T-helper 2 cell treated with Interferon-gamma antibody and Interleukin-4, amounts not matched to agents 5 μg/mL and 100 μg/mL, for 36 hours (primary cell): ENCODE measurements at regions not wholly inside any gene's neighbourhood (a gene's known extent, or its start where the extent isn't known, plus 50 kb on each side); places are given as distances from the start of the nearest gene placed in this dataset.

Experiments used
- DNase-seq: peaks from one replicate; pipeline ENCODE4 v3.0.0; 2021; ENCODE audit warnings: low spot score
- H3K27ac Mint-ChIP-seq: one replicate; pipeline ENCODE4 v1.8.0; 2021; ENCODE audit warnings: mild to moderate bottlenecking, mixed read lengths
- H3K27me3 Mint-ChIP-seq: one replicate; pipeline ENCODE4 v1.8.0; 2021; ENCODE audit warnings: low read depth, mixed read lengths
- H3K36me3 Mint-ChIP-seq: one replicate; pipeline ENCODE4 v1.8.0; 2021; ENCODE audit warnings: low read depth, mixed read lengths
- H3K4me1 Mint-ChIP-seq: one replicate; pipeline ENCODE4 v1.8.0; 2021; ENCODE audit warnings: low read depth, mixed read lengths
- H3K4me3 Mint-ChIP-seq: one replicate; pipeline ENCODE4 v1.8.0; 2022; ENCODE audit warnings: mild to moderate bottlenecking, moderate library complexity, mixed read lengths
- H3K9me3 Mint-ChIP-seq: one replicate; pipeline ENCODE4 v1.8.0; 2021; ENCODE audit warnings: mixed read lengths

DNA sequence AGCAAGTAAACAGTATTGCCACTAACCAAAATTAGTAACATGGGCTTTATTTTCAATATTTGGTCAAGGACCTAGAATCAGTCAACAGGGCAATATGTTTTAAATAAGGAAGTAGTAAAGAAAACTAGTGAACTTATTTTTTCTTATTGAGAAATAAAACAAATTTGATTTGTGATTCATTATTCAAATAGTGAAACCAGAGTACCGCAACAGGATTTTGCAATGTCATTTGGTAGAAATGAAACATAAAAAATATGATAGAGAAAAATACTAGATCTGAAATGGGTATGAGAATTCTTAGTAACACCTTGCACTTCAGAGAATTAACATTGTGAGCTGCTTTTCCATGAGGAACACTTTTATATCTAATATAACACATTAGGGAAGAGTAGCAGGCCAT is 291.8 kb upstream of the GBE1 start:
- H3K9me3 Mint-ChIP-seq = no peaks in the 10 kb centered on the region
- H3K27ac Mint-ChIP-seq = no peak overlapping the region
- no peak overlapping the region for H3K4me3 Mint-ChIP-seq
- no peaks in the 10 kb centered on the region for H3K4me1 Mint-ChIP-seq
- no peak for DNase-seq
- H3K36me3 Mint-ChIP-seq = no peaks in the 10 kb centered on the region
- H3K27me3 Mint-ChIP-seq = no peaks in the 10 kb centered on the region

DNA sequence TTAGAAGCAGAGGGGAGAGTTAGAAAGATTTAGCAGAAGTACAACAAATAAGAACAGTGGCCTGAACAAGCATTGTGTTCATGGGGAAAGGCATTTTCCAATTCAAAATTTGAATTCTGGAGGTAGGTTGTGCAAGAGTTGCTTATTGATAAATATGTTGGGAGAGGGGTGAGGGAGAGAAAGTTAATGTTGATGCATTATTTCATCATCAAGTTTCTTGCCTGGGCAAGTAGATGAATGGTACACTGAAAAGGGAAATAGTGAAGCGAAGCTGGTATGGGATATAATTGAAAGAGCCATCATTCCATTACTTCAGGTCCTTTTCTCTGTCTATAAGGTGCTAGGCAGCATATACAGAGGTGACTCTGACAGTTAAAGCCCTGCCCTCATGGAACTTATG is 288.9 kb upstream of the GBE1 start:
- H3K4me3 Mint-ChIP-seq = no peak overlapping the region
- no peaks in the 10 kb centered on the region for H3K9me3 Mint-ChIP-seq
- no peaks in the 10 kb centered on the region for H3K27me3 Mint-ChIP-seq
- DNase-seq = no peak
- no peak overlapping the region for H3K27ac Mint-ChIP-seq
- no peaks in the 10 kb centered on the region for H3K4me1 Mint-ChIP-seq
- H3K36me3 Mint-ChIP-seq = no peaks in the 10 kb centered on the region

GRCh38 chr3:82048711-82049110 is 287.3 kb upstream of the GBE1 start:
- H3K4me1 Mint-ChIP-seq = no peaks in the 10 kb centered on the region
- no peak overlapping the region for H3K27ac Mint-ChIP-seq
- H3K36me3 Mint-ChIP-seq = no peaks in the 10 kb centered on the region
- no peaks in the 10 kb centered on the region for H3K9me3 Mint-ChIP-seq
- no peak overlapping the region for H3K4me3 Mint-ChIP-seq
- no peak for DNase-seq
- no peaks in the 10 kb centered on the region for H3K27me3 Mint-ChIP-seq

GRCh38 chr3:82044930-82045705 is 283.7 kb upstream of the GBE1 start:
- H3K4me3 Mint-ChIP-seq = no peak overlapping the region
- H3K27ac Mint-ChIP-seq = no peak overlapping the region
- H3K9me3 Mint-ChIP-seq = no peaks in the 10 kb centered on the region
- H3K27me3 Mint-ChIP-seq = no peaks in the 10 kb centered on the region
- no peaks in the 10 kb centered on the region for H3K36me3 Mint-ChIP-seq
- no peak for DNase-seq
- H3K4me1 Mint-ChIP-seq = no peaks in the 10 kb centered on the region

DNA sequence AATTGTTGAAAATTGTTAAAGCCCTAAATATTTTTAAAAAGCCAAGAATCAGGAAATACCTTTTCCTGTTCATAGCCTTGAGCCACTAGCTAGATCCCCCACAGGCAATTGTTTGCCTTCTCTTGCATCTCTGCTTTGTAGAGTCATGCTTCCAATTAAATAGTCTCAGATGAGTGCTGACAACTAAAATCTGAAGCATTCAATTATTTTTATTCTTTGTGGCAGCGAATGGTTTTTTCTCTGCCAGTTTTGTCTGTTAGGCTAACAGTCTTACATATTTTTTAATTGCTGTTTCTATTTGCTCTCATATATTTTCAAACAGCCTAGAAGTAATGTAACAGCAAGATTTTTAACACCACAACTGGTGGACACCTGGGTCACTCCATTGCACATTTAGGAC is 277.1 kb upstream of the GBE1 start:
- H3K27ac Mint-ChIP-seq = no peak overlapping the region
- DNase-seq = no peak
- H3K27me3 Mint-ChIP-seq = no peaks in the 10 kb centered on the region
- H3K9me3 Mint-ChIP-seq = peaks cover 6% of the 10 kb centered on the region
- no peaks in the 10 kb centered on the region for H3K36me3 Mint-ChIP-seq
- H3K4me3 Mint-ChIP-seq = no peak overlapping the region
- H3K4me1 Mint-ChIP-seq = no peaks in the 10 kb centered on the region

DNA sequence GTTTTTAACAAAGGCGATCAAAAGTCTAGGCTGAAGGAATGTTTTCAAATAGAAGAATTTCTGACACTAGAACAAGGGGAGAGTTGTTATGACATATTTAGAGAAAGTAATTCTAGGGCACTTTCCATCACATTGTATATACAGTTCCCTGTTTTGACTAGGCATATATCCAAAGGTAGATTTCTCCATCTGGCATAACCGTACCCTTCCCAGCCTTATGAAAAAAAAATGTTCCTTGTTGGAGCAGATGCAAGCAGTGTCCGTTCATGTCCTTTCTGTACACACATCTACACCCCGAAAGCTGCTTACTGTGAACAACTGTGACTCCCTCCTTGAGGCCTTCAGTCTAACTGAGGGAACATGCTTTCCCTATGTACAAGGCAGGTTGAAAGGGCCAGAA is 271.7 kb upstream of the GBE1 start:
- no peak for DNase-seq
- no peak overlapping the region for H3K27ac Mint-ChIP-seq
- no peak overlapping the region for H3K4me3 Mint-ChIP-seq
- H3K9me3 Mint-ChIP-seq = no peaks in the 10 kb centered on the region
- H3K36me3 Mint-ChIP-seq = no peaks in the 10 kb centered on the region
- no peaks in the 10 kb centered on the region for H3K27me3 Mint-ChIP-seq
- no peaks in the 10 kb centered on the region for H3K4me1 Mint-ChIP-seq

- no peaks in the 10 kb centered on the region for H3K9me3 Mint-ChIP-seq
- no peaks in the 10 kb centered on the region for H3K27me3 Mint-ChIP-seq
- H3K27ac Mint-ChIP-seq = no peak overlapping the region
- no peaks in the 10 kb centered on the region for H3K36me3 Mint-ChIP-seq
- DNase-seq = no peak
- H3K4me1 Mint-ChIP-seq = no peaks in the 10 kb centered on the region
- H3K4me3 Mint-ChIP-seq = no peak overlapping the region
Observed at GRCh38 chr3:82031596-82031995, 270.2 kb upstream of the GBE1 start.

DNA sequence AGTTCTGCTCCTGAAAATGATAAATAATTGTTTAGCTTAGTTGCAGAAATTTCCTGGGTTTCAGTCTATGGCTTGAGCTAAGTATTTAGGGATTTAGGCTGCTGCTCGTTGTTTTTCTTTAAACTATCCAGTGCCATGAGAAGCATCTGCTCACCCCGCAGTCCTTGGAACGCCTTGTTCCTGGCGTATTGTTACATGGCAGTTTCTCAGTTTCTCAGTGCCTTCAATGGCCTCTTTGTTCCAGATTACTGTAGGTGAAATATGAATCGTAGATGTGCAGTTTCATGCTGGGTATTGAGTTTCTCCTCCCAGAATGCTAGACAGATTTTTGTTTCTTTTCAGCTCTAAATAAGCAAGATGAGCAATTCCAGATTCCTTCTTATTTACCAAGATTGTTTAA is 269.5 kb upstream of the GBE1 start:
- DNase-seq = no peak
- Mint-ChIP-seq H3K4me3 (no peak overlapping the region), H3K27me3 (no peaks in the 10 kb centered on the region)

GRCh38 chr3:82022836-82023235 is 261.4 kb upstream of the GBE1 start:
- no peak overlapping the region for H3K27ac Mint-ChIP-seq
- no peak for DNase-seq

More for the DNA sequence above, 269.5 kb upstream of the GBE1 start:
- Mint-ChIP-seq H3K4me1 (no peaks in the 10 kb centered on the region), H3K27ac (no peak overlapping the region), H3K9me3 (no peaks in the 10 kb centered on the region), H3K36me3 (no peaks in the 10 kb centered on the region)

DNA sequence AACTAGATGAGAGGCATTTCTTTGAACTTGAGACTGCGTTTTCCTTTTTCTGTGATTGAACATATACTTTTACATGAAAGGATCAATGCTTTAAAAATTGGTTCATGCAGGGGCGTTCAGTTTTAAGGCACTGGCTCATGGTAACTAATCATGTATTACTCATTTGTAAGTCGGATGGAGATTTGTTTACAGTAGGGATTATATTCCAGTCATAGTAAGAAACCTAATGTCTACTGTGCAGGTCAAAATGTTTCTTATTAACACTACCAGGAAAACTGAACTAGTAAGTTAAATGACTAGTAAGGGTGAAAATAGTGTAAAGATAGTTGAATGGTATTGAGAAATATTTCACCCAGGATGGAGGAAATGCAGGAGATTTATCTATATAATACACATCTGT is 258.8 kb upstream of the GBE1 start:
- Mint-ChIP-seq H3K4me1 (no peaks in the 10 kb centered on the region), H3K27me3 (no peaks in the 10 kb centered on the region), H3K9me3 (no peaks in the 10 kb centered on the region), H3K27ac (no peak overlapping the region), H3K36me3 (no peaks in the 10 kb centered on the region), H3K4me3 (no peak overlapping the region)
- DNase-seq = no peak

More at GRCh38 chr3:82022836-82023235, 261.4 kb upstream of the GBE1 start:
- Mint-ChIP-seq H3K36me3 (no peaks in the 10 kb centered on the region), H3K4me3 (no peak overlapping the region), H3K4me1 (no peaks in the 10 kb centered on the region), H3K27me3 (no peaks in the 10 kb centered on the region), H3K9me3 (no peaks in the 10 kb centered on the region)

GRCh38 chr3:82015241-82015640 is 253.8 kb upstream of the GBE1 start:
- DNase-seq = no peak
- Mint-ChIP-seq H3K36me3 (no peaks in the 10 kb centered on the region), H3K27ac (no peak overlapping the region), H3K4me1 (no peaks in the 10 kb centered on the region), H3K4me3 (no peak overlapping the region), H3K9me3 (no peaks in the 10 kb centered on the region), H3K27me3 (no peaks in the 10 kb centered on the region)

DNA sequence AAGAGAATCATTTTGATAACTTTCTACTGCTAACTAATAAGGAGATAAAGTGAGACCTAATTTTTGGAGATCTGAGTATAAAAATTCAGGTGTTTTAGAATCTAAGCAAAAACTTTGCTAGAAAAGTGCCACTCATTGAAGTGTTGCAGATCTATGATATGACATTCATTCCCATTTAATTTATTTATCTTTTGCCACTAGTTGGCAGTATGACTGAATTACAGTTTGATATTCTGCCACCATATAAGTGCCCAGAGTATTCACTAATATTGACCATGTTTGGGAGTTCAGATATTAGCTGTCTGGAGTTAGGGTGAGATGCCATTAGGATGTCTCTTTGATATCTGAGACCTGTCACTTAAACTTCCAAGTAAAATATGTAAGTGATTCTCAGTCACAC is 251.3 kb upstream of the GBE1 start:
- Mint-ChIP-seq H3K27ac (no peak overlapping the region), H3K9me3 (no peaks in the 10 kb centered on the region), H3K36me3 (no peaks in the 10 kb centered on the region), H3K4me1 (no peaks in the 10 kb centered on the region), H3K4me3 (no peak overlapping the region), H3K27me3 (no peaks in the 10 kb centered on the region)
- DNase-seq = no peak

- no peak for DNase-seq
- no peak overlapping the region for H3K4me3 Mint-ChIP-seq
- no peaks in the 10 kb centered on the region for H3K36me3 Mint-ChIP-seq
- no peaks in the 10 kb centered on the region for H3K9me3 Mint-ChIP-seq
- H3K27ac Mint-ChIP-seq = no peak overlapping the region
- no peaks in the 10 kb centered on the region for H3K4me1 Mint-ChIP-seq
- no peaks in the 10 kb centered on the region for H3K27me3 Mint-ChIP-seq
Observed at GRCh38 chr3:82011336-82011735, 249.9 kb upstream of the GBE1 start.

GRCh38 chr3:82005266-82005665 is 243.8 kb upstream of the GBE1 start:
- Mint-ChIP-seq H3K9me3 (no peaks in the 10 kb centered on the region), H3K36me3 (no peaks in the 10 kb centered on the region), H3K4me1 (no peaks in the 10 kb centered on the region), H3K27me3 (no peaks in the 10 kb centered on the region), H3K4me3 (no peak overlapping the region), H3K27ac (no peak overlapping the region)
- no peak for DNase-seq

DNA sequence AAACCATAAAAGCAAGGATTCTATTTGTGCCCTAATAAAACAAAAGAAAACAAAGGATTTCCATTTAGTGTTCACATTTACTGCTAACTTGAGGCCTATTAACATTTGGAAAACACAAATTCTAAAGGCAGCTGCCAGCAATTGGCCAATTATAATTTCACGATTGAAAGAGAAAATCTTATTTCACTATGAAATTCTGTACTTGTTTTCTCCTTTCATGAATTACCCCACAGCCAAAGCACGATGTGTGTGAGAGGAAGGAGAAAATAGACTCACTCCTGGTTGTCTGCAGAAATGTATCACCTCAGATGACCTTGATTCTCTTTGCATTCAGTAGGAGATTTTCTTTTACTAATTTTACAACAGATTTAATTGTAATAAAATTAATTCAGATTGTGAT is 242.8 kb upstream of the GBE1 start:
- Mint-ChIP-seq H3K27me3 (no peaks in the 10 kb centered on the region), H3K36me3 (no peaks in the 10 kb centered on the region), H3K4me1 (no peaks in the 10 kb centered on the region), H3K27ac (no peak overlapping the region), H3K9me3 (no peaks in the 10 kb centered on the region), H3K4me3 (no peak overlapping the region)
- DNase-seq = no peak
